HG02884 (cell line): ENCODE measurements at regions not wholly inside any gene's neighbourhood (a gene's known extent, or its start where the extent isn't known, plus 50 kb on each side); places are given as distances from the start of the nearest gene placed in this dataset.
"Not testable (repeated sequence)": the region's sequence is repeated elsewhere in the genome, so short reads cannot be mapped to it uniquely, and the experiment has no call there.

Source experiments
- ATAC-seq: cut with Tn5 transposase; IDR thresholded peaks from one replicate; pipeline ENCODE4 v1.9.1; 2021; ENCODE audit warnings: mild to moderate bottlenecking, moderate library complexity; ENCODE audit not compliant: unreplicated experiment

DNA sequence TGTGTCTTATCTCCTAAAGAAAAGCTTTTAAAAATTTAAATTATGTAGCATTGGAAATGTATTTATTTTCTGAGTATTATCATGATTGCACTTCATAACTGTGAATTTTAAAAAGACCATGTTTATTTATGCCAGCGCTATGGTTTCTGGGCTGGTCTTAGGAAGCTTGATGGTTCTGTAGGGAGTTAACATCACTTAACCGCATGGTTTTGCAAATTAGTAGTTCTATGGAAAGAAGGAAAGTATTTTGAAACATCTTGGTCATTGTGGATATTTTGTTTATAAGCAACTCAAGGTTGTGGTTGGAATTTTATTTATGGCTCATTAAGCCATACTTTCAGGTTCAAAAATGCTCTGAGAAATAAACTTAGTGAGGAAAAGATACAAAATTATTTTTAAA is 549.4 kb downstream of the STK39 start:
- ATAC-seq = no peak

DNA sequence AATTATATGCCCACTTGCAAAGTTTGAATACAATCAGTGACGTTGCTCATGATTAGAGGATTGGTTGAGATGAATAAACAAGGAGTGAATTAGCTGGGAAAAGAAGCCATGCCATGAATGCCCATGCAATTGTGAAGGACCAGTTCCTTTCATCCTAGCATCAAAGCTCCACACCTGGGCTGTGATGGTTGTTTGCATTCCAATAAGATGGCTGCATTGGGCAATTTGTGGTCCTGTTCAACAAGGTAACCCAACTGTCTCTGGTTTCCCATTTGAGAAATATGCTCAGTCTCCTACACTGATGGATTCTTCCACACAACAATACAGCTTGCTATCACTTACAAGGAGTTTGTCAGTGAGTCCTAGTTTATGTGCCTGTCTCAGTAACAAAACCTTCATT is 550.2 kb downstream of the STK39 start:
- ATAC-seq = no peak

DNA sequence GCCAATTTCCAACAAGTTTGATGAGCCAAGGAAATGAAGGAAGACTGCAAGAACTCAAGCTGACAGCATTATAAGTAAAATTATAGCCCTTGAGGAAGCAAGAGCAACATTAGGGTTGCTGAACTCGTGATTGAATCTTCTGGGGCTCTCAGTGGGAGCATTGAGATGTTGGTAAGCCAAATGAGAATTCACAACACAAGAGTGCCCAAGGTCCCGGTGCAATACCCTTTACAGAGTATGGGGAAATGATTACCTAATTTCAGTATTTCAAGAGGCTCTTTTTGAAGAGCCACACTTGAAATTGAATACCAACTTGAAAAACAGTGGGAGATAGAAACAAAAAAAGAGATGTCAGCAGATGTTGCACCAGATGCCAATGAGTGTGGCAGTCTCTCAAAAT is 554.5 kb downstream of the STK39 start:
- no peak for ATAC-seq

DNA sequence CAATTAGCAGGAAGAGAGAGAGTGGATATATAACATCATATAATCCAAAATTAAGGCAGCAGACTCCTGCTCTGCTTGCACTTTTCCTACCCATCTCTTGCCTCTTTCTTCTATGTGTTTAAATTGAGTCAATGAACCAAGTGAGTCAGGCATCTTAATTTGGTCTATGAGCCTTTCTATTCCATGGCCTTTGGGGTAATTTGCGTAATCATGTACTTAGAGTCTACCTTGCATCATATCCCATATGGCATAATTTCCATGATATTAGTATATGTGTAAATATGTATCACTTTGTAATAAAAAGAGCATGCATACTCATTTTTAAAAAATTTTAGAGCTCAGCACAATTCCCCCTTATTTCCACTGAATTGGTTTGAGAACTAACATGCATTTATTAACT is 555.2 kb downstream of the STK39 start:
- ATAC-seq = no peak

DNA sequence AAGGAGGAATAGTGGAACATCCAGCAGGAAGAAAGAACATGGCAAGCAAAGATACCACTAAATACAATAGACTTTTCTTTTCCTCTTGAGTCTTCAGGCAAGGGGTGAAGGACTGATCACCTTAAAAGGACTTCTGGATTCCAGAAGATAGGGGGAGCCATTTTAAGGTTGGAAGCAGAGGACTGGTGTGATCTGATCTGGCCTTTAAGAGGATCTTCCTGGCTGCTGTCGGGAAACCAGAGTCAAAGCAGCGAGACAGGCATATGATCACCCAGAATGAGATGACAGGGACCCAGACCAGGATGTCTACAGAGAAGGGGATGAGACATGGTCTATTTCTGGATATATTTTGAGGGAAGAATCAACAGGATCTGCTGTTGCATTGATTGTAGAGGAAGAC is 558.0 kb downstream of the STK39 start:
- no peak for ATAC-seq

DNA sequence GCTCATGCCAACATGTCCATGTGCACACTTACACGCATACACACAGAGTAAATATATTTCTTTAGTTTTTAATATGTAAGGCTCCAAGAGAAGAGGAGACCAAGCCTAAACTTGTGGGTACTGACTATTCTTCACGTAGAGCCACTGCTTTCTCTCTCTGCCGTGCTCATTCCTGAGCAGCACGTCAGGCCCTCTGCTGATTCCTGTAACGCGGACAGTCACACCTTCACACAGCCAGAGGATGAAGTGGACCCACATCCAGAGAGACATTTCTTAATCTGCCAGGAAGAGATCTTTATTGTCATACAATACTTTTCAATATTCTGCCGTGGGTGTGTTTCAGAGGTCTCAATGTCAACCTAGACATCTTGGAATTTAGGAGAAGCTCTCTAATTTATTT is 560.7 kb downstream of the STK39 start:
- no peak for ATAC-seq

DNA sequence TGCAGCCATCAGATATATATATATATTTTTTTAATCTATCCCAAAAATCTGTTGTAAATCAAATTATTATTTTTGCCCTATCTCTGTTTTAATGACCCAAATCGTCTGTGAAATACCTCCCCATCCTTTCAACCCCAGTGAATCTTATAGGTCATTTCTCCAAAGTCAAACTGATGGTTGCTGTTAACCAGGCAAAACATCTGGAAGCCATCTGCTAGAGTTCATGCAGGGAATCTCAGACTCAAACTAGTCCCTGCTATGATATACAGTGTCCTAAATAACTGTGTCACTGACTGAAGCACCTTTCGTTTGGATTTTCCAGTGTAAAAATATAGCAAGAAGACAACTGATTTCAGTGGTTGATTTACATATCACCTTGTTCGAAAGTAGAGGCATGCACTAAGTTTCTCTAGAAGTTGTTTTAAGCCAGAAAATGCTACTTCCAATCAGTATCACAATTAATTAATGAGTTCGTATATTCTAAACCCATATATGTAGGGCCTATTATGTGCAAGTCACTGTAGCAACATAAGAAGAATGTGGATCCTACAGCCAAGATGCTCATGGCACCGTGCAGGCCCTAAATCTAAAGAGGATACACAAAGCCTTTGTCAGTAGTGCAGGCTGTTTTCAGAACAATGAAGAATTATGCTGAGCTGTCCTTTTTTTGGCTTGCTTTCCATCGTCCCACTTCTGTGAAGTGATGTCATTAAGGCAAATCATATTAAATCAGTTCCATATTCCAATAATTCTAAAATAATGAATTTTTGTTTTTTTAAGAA is 566.0 kb downstream of the STK39 start:
- no peak for ATAC-seq

DNA sequence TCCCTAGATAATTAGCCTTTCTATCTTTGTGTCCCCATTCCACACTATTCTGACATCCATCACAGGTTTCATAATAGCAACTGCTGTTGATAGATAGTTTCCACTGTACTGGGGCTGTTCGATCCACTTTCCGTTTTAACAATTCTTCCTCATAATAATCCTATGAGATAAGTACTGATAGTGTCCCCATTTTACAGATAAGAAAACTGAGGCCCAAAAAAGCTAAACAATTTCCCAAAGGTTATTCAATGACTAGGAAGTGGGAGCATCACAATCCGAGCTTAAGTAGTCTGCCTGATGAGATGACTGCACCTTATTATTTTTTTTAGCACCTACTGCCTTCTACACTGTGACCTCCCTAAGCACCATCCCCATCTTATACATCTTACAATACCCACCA is 569.2 kb downstream of the STK39 start:
- no peak for ATAC-seq

DNA sequence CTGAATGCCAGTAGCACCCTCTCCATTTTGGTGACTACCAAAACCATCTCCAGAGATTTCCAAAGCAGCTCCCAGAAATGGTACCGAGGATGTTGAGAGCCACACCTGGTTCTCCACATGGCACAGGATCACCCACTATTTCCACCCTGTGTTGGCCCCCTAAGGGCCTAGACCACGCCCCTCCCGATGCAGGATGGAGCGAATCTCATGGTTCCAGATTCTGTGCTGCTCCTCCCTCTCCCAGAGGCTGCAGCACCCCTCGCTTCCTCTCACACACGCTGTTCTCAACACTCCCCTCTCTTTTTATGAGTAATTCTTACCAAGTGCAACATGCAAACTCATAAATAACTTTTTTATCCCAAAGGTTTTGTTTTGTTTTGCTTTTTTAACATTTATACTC is 571.5 kb downstream of the STK39 start:
- ATAC-seq = no peak

DNA sequence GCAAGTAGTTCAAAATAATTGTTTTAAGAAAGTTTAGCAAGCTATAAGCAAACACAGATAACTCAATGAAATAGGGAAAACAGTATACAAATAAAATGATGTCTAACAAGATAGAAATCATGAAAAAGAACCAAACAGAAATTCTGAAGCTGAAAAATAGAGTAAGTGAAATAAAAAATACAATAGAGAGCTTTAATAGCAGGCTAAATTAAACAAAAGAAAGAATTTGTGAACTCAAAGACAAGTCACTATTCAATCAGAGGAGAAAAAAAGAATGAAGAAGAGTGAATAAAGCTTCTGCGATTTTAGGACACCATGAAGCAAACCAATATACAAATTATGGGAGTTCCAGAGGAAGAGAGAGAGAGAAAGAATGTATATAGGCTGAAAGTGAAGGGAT is 576.8 kb downstream of the STK39 start:
- no peak for ATAC-seq

DNA sequence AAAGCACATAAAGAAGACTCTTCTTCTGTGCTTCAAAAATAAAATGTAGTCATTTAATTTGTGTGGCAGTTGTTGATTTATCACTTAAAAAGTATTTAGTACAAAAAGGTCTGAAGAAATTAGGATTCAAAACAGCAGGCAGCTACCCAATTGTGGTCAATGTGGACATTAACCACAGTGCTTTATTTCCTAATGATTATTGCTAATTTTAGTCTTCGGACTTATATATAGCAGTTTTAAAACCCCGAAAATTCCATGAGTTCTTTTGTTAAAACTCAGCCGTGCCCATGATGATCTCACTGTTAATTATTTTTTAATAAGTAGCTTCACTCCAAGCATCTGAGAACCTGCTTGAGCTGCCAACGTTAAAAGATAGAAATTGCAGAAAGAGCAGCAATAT is 594.3 kb downstream of the STK39 start:
- ATAC-seq = no peak

DNA sequence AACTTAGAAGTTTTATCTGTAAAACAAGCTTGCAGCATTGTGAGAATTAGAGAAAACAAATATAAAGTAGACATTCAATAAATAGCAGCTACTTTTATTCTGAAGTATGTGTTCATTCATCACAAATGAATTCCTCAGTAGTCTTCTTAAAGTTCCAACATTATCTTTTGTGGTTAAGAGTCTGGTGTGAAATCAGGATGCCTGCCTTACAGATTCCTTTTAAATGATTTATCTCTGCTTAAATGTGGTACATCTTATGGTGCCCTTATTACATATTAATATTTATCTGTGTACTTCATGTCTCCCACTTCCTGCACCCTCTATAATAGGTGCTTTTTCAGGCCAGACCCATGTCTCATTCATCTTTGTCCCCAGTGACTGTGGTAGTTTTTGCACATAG is 595.0 kb downstream of the STK39 start:
- no peak for ATAC-seq

DNA sequence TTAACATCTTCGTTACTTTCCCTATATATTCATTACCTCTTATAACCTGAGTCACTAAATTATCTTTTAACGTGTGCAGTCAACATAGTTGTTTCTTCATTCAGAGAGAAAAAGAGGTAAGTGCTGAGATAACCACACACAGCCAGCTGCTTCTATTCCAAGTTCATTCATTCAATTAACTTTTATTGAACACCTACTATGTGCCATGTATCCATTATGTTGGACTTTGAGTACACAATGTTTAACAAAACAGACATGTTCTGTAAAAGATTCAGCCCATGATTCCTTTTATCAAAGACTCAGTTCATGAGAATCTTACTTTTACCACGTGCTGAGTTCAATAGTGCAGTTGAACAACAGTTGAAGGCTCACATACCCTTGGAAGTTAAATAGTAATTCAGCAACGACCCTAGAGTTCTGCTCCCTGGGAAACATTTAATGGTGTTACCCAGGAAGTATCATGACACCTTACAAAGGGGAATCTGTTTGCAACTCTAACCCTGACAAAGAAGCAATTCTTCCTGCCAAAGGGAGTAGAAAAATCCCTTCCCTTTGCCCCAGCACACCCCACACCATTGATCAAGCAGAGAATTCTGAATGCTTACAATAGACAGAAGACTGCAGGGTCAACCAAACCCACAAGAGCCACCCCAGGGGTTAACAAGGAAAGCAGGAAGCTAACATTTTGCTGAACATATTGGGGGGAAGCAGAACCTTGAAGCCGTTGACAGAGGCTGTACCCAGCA is 595.8 kb downstream of the STK39 start:
- ATAC-seq = no peak

DNA sequence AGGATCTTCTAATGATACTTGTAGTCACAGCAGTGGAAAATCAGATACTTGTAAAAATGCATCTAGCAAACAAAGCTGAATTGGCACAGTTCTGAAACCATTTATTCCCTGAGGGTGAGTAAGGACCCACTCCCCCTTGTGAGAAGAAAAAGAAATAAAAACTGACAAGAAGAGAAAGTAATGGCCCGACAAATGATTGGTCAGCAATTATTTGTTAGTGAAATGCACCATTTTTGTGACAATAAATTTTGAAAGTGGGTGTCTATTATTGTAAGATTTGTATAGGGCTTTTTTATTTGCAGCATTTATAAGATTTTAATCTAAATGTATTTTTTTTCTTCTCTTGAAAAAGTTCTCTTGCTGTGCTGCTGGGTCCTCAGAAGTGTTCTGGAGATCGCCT is 600.8 kb downstream of the STK39 start:
- no peak for ATAC-seq

DNA sequence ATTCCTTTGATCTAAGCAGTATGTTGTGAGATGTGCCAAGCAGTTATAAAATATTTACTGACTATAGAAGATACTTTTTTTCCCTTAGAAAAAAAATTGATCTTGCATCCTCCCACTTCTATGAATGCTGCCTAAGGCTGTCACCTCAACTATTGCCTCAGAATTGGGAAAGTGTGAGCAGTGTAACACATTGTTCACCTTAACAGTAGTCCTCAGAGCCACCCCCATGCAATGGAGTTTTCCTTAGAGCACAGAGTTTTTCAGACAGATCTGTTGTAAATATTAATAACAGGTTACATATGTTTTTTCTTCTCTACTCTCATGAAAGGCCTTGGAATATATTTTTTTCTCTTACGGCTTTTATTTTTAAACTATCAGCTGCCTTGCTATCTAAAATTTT is 607.3 kb downstream of the STK39 start:
- no peak for ATAC-seq

DNA sequence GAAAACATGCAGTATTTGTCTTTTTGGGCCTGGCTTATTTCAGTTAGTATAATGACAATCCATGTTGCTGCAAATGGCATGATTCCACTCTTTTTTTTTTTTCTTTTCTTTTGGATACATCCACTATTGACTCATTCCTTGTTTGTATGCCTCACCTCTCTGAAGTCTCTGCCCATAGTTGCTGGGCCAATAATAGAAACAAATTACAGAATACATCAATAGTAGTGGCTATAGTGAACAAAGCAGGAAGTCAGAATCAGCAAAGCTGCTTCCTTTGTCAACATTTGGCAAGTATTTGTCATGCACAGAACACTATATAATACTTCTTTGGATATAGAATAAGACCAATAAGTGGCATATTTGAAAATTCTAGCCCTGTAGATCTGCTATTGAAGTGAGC is 609.7 kb downstream of the STK39 start:
- ATAC-seq = no peak

DNA sequence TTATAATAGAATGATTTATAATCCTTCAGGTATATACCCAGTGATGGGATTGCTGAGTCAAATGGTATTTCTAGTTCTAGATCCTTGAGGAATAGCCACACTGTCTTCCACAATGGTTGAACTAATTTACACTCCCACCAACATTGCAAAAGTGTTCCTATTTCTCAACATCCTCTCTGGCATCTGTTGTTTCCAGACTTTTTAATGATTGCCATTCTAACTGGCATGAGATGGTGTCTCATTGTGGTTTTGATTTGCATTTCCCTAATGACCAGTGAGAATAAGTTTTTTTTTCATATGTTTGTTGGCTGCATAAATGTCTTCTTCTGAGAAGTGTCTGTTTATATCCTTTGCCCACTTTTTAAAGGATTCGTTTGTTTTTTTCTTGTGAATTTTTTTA is 615.1 kb downstream of the STK39 start:
- not testable (repeated sequence) for ATAC-seq

DNA sequence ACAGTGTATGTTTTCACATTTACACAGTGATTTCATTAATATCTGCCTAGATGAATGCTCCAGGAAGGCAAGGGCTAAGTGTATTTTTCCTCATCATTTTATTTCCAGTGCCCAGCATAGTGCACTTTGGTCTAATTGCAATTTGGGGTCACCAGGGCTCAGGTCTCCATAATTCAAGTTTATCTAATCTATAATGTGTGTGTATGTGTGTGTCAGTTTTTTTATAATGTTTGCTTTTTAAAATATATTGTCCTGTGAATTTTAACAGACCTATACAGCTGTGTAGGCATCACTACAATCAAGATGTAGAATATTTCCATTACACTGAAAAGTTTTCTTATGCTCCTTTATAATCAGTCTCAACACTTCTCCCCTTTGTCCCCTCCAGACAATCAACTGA is 620.4 kb downstream of the STK39 start:
- no peak for ATAC-seq

DNA sequence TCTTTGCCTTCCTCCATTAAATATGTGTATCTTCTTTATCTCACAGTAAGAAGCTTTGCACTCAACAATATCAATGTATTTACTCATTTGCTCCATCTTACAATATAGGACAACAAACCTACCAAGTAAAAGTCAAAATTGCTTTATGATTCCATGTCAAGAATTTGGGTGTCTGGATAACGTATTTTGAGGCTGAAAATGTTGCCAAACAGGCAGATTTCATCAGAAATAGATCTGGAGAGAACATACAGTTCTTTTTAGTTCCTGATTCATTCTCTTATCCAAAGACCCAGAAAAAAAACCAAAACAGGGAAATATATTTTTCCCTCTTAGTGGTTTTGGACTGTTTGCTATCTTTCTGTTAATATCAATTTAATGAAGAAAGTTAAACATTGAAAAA is 621.1 kb downstream of the STK39 start:
- ATAC-seq = no peak

DNA sequence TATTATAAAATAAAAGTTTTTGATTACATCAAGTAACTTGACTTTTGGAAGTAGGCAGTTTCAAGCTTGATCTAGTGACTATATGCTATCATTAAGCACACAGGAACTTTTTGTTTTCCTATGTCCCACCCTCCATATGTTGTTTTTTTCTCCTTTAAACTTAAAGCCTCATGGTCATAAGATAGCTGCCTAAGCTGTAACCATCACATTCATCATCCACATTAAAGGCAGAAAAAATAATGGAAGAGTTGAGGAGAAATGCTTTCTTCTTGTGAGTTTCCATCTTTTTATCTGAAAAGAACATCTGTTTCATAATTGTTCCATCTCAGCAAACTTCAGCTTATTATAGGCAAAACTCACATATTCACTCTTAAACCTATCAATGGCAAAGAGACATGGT is 630.4 kb downstream of the STK39 start:
- ATAC-seq = no peak

DNA sequence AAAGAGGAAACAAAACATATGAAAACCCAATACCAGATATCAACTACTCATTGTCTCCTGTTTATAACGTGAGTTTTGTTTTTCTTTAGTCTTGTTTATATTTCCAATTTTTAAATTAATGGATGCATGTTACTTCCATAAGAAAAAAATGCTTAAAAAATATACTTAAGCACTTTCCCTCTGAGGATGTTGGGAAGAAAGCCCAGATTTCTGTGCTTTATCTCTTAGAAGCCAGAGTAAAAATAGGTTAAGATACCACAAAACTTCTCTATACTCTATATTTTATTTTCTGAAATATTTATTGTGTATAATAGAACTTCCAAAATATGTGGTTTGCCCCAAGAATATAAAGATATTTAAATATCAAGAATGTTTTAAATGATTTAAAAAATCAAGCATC is 633.9 kb downstream of the STK39 start:
- no peak for ATAC-seq

DNA sequence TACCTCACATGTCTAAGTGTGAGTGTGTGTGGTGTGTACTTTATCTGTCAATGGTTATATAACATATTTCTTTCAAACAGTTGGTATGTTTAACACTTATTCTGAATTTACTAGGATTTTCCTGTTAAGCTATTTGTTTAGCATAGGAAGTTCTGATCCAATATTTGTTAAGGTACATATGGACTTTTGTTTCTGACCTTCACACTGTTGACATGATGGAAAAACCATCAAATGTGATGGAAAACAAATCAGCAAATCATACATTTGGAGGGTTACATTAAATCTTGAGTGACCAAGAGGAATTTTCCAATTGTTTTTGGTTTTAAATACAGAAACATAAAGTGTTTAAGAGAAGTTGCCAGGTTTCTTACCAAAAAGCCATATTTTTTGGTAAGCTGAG is 638.9 kb downstream of the STK39 start:
- ATAC-seq = no peak

DNA sequence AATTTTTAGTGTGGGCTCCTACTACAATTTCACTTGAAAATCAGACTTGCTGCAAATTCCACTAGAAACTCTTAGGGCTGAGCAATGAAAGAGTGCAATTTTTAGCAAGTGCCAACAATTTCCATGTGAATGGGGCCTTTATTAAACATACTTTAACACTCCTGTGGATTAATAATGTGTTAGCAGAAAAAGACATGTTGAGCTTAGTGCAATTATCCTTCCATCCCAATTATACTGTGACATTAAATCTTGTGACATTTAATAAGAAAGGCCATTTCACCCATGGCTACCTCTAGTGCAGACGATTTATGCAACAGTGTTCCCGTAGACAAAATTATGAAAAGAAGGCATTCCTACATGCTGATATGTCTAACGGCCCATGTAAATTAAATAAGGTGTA is 639.7 kb downstream of the STK39 start:
- ATAC-seq = no peak
